Activated CD4-positive, alpha-beta T cell treated with anti-CD3 and anti-CD28 coated beads for 24 hours (primary cell): ENCODE measurements at regions not wholly inside any gene's neighbourhood (a gene's known extent, or its start where the extent isn't known, plus 50 kb on each side); places are given as distances from the start of the nearest gene placed in this dataset.

ENCODE experiments used
- DNase-seq, 2 donors: peaks; one replicate each; pipeline ENCODE4 v3.0.0-alpha.2; 2020; ENCODE audit warnings: low read depth in 2 of 2

DNA sequence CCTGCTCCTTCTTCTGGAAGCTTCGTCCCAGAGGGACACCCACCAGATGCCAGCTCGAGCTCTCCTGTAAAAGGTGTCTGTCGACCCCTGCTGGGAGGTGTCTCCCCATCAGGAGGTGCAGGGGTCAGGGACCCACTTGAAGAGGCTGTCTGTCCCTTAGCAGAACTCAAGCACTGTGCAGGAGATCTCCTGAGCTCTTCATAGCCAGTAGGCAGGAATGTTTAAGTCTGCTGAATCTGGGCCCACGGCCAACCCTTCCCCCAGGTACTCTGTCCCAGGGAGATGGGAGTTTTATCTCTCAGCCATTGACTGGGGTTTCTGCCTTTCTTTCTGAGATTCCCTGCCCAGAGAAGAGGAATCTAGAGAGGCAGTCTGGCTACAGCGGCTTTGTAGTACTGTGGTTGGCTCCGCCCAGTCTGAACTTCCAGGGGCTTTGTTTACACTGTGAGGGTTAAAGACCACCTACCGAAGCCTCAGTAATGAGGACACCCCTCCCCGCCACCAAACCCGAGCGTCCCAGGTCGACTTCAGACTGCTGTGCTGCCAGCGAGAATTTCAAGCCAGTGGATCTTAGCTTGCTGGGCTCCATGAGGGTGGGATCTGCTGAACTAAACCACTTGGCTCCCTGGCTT is 1383.0 kb upstream of the TENM3 start:
- DNase-seq, result no peak

- DNase-seq, result no peak
These were observed 1381.6 kb upstream of the TENM3 start for GRCh38 chr4:180861651-180862050.

DNA sequence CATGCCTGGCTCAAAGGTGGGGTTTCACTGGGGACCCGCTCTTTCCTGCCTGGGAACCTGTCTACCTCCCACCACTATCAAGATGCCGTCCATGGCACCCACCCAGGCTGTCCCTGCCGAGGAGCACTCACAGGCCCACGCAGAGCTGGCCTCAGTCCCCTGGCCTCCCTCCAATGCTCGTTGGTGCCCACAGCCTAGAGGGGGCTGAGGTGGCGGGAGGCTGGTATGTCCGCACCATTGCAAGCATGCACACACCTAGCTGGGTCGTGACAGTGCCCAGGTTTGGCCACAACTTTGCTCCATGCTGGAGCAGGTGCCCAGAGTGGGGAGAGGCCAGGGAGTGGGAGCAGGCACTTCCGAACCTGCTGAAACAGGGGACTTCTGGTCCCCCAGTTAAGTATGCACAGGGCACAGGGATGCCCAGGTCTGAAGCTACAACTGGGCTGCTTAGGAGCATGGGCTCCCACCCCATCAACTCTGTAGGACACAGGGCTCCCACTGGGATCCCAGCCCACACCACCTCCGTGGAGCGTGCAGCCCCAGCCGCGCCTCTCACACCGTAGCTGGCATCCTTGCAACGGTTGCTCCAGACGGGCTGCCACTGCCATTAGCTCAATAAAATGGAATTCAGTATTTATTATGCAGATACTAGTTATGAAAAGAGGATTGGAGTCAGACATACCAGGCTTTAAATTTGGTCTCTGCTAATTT is 1376.1 kb upstream of the TENM3 start:
- DNase-seq, result no peak

DNA sequence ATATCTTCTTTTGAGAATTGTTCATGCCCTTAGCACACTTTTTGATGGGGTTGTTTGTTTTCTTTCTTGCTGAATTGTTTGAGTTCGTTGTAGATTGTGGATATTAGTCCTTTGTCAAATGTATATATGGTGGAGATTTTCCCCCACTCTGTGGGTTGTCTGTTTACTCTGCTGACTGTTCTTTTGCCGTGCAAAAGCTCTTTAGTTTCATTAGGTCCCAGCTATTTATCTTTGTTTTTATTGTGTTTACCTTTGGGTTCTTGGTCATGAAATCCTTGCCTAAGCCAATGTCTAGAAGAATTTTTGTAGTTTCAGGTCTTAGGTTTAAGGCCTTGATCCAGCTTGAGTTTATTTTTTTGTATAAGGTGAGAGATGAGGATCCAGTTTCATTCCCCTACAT is 1372.6 kb upstream of the TENM3 start:
- no peak for DNase-seq

DNA sequence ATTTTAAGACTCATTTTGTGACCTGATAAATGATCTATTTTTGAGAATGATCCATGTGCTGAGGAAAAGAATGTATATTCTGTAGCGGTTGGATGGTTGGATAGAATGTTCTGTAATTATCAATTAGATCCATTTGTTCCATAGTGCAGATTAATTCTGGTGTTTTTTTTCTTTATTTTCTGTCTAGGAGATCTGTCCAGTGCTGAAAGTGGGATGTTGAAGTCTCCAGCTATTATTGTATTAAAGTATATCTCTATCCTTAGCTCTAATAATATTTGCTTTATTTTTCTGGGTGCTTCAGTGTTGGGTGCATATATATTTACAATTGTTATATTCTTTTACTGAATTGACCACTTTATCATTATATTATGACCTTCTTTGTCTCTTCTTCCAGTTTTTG is 1344.9 kb upstream of the TENM3 start:
- no peak for DNase-seq

- DNase-seq, result no peak
These were observed 1342.4 kb upstream of the TENM3 start for GRCh38 chr4:180900781-180901180.

GRCh38 chr4:180909279-180909678 is 1333.9 kb upstream of the TENM3 start:
- DNase-seq, result no peak

DNA sequence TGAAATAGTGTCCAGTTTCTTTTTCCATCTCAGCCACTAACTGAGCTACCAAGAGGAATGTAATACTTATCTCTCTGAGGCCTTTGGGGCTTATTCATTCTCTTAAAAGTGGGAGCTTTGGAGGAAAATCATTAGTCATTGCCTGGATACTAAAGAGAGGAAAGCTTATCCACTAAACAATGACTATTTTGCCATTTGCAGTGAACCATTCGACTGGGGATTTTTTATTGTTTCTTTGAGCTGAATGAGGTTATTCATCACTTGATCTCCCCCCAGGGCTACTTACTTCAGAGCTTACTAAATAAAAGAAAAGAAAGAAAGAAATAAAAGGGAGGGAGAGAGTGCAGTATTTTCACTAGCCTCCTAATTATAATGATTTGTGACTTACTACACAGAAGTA is 1329.5 kb upstream of the TENM3 start:
- no peak for DNase-seq

GRCh38 chr4:180923486-180923885 is 1319.7 kb upstream of the TENM3 start:
- no peak for DNase-seq

- no peak for DNase-seq
These were observed 1317.4 kb upstream of the TENM3 start for GRCh38 chr4:180925805-180926204.

DNA sequence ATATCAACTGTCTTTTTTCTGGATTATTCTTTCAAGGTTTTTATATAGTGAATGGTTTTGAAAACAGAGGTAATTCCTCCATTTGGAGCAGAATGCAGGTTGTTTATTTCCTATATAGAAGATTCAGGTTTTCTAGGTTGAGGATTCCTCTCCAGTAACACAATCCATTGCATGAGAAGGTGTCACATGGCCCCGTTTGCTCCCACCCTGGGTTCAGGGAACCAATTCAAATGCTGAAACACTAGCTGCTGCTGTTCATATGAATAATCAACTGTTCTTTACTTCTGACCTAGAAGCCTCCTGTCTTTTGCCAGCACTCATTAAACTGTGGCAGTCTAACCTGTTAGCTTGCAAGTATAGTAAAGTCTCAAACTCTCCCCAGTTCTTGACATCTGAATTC is 1316.9 kb upstream of the TENM3 start:
- DNase-seq, result no peak

DNA sequence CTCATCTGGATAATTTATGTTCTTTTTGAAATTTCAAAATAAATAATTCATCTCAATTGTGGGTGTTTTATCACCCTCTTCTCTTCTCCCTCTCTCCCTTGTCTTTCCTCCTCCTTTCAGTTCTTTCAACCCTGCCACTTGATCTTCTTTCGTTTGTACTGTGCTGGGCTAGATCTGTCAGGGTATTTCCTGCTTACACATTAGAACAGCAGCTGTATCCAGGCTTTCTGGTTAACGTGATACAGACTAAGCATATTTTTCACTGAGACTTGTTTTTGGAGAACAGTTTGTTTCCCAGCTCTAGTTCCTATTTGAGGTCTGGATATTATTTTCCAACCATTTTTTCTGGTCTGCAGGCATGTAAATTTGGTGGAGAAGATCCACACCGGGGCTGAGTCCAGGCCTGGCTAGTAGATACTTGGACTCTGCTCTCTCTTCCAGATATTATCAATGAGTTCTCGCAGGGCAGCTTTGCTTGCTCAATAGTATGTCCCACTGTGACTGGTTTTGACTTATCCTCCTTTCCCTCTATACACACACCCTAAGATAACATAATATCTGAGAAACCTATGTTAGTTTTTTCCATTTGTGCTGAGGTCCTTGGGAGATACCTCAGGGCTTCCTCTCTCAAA is 1310.7 kb upstream of the TENM3 start:
- no peak for DNase-seq

DNA sequence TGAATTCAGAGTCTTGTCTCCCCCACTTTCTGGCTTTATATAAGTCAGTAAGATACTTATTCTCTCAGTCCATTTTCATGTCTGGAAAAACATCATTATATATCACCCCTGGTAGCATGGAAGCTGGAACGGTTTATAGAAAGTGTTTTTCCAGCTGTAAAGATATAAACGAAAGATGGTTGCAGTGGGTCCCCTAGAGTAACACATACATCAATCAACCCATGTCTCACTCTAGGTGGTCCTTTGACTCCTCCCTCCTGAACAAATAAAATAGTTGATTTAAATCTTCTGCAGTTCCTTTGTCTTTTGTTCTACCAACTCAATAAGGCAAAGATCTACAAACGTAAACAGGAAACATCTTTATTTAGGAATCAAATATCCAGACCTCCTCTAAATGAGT is 1306.1 kb upstream of the TENM3 start:
- DNase-seq, result no peak

GRCh38 chr4:180940680-180941079 is 1302.5 kb upstream of the TENM3 start:
- DNase-seq, result no peak

- DNase-seq, result no peak
These were observed 1300.8 kb upstream of the TENM3 start for GRCh38 chr4:180942367-180942916.

DNA sequence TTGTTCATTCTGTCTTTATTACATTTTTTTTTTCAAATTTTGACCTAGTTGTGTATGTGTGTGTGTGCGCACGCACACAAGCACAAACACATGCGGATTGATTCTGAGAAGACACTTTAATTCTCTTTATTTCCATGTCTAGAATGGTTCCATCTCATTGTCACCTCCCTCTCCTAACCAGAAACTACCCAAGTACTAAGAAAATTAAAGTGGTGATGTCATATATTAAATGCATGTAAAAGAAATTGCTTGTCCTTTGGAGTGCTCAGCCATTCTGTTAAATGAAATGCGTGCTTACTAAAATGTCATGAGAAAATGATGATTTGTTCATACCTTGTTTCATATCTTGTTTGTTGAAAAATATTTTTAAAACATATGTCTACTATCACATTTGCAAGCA is 1297.0 kb upstream of the TENM3 start:
- DNase-seq, result no peak

DNA sequence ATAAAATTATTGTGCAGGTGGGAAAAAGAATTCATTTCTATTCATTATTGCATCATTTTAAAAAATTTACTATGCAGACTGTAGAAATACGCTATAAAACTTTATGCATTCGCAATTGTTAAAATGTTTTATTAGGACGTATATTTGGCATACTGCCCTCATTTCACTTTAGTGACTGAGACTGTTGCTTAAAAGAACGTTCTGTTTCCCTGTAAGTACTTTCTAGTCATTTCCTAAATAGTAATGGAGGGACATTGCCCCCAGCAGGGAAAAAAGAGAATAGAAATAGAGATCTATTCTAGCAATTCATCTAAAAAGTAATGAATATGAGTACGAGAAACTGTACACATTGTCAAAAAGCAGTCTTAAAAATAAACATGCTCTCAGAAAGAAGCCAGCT is 1295.8 kb upstream of the TENM3 start:
- DNase-seq, result no peak

GRCh38 chr4:180949424-180950213 is 1293.6 kb upstream of the TENM3 start:
- no peak for DNase-seq

GRCh38 chr4:180950377-180950776 is 1292.8 kb upstream of the TENM3 start:
- no peak for DNase-seq

- no peak for DNase-seq
These were observed 1291.9 kb upstream of the TENM3 start for GRCh38 chr4:180951312-180951711.

DNA sequence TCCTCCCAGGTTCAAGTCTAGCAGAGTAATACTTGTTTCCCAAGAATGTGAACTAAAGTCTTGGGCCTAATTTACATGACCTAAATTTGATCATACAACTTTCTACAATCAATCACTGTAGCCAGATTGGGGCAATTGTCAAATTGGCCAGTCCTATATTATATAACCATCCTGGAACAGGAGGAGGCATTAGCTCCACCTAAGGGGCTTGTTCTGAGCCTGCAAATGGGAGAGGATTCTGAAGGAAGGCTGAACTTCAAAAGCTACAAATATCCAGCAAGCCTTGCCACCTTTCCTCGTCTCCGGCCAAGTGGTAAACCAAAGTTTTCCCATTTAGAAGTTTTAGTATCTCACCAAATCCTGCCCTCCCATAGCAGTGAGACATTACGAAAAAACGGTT is 1289.6 kb upstream of the TENM3 start:
- DNase-seq, result no peak

- no peak for DNase-seq
These were observed 1282.3 kb upstream of the TENM3 start for GRCh38 chr4:180960743-180961401.
